ENCODE measurements at regions not wholly inside any gene's neighbourhood (a gene's known extent, or its start where the extent isn't known, plus 50 kb on each side); places are given as distances from the start of the nearest gene placed in this dataset.
A peak's percentile ranks its signal among the peaks of the same experiment; 100 is the strongest.

DNA sequence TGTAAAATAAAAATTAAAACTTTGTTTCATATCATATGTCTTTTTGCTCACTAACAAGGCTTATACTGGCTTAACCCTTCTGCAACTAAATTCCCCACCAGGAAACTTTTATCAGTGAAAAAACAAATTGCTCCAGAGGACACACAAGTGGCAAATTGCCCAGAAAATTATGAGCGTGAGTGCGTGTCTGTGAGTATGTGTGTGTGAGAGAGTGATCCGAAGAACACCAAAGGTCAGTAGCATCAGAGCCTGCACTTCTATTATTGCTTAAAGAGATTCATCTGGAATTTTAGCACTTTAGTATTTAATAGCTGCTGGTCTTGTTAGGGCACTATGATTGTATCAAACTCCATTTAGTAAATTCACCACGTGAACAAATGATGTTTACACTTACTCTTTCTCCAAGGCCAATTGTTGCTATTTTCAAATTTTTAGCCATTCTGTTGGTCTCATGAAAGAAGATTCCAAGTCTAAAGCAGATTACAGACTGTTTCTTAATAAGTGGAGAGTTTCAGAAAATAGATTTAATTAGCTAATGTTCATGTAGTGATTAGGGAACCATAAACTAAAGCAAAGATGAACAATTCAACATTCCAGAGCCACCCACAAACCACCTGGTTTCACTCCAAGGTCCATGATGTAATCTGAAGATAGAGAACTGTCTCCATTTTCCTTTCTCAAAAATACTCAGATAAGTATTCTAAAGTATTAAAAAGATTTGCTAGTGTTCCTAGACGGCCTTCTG, 91.1 kb upstream of the IL12A start:
- DNase-seq (ENCODE audit: low read depth), result peak; percentile 83
- no peak overlapping the region for H3K4me3 ChIP-seq (ENCODE audit: control insufficient read depth, low read depth, low read length)
- TF ChIP-seq, protein P1, sequence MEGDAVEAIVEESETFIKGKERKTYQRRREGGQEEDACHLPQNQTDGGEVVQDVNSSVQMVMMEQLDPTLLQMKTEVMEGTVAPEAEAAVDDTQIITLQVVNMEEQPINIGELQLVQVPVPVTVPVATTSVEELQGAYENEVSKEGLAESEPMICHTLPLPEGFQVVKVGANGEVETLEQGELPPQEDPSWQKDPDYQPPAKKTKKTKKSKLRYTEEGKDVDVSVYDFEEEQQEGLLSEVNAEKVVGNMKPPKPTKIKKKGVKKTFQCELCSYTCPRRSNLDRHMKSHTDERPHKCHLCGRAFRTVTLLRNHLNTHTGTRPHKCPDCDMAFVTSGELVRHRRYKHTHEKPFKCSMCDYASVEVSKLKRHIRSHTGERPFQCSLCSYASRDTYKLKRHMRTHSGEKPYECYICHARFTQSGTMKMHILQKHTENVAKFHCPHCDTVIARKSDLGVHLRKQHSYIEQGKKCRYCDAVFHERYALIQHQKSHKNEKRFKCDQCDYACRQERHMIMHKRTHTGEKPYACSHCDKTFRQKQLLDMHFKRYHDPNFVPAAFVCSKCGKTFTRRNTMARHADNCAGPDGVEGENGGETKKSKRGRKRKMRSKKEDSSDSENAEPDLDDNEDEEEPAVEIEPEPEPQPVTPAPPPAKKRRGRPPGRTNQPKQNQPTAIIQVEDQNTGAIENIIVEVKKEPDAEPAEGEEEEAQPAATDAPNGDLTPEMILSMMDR (conservative IDR thresholded peaks at IDR 0.05; ENCODE audit: control insufficient read depth, insufficient read depth, low read depth, low read length), result no peak

DNA sequence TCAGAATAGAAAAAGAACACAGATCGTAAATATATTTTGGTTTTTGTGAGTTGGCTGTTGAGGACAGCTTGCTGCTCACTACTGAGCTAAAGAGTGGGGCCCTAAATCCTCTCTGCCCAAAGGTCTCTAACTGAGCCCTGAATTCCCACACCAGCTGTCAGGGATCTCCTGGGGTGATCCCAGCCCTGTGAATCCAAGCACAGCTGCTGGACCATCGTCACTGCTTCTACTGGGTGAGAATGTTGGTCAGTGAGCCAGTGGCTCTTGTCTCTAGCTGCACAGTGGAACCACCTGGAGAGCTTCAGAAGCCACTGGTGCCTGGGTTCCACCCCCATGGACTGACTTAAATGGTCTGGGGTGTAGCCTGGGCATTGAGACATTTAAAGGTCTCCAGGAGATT, 90.5 kb upstream of the IL12A start:
- TF ChIP-seq, protein P1 (conservative IDR thresholded peaks at IDR 0.05; ENCODE audit: control insufficient read depth, insufficient read depth, low read depth, low read length), result no peak
- no peak for DNase-seq (ENCODE audit: low read depth)
- no peak overlapping the region for H3K4me3 ChIP-seq (ENCODE audit: control insufficient read depth, low read depth, low read length)

DNA sequence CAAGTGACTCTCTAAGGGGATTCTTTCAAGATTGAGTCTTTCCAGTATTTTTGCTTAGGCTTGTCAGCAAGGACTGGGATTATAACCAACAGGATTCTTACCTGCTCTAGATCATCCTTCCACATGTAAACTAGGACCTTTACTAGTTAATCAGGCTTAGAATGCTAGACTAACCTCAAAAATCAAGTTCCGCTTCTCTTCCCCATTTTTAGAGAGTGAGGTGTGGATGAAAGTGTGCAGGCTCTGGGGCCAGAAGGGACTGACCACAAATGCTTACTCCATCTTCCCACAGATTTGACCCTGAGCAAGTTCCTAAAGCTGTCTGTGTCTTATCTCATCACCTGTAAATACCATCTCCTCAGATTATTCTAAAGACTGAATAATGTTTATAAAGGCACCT, 89.5 kb upstream of the IL12A start:
- no peak for DNase-seq (ENCODE audit: low read depth)
- TF ChIP-seq, protein P1 (conservative IDR thresholded peaks at IDR 0.05; ENCODE audit: control insufficient read depth, insufficient read depth, low read depth, low read length), result no peak

DNA sequence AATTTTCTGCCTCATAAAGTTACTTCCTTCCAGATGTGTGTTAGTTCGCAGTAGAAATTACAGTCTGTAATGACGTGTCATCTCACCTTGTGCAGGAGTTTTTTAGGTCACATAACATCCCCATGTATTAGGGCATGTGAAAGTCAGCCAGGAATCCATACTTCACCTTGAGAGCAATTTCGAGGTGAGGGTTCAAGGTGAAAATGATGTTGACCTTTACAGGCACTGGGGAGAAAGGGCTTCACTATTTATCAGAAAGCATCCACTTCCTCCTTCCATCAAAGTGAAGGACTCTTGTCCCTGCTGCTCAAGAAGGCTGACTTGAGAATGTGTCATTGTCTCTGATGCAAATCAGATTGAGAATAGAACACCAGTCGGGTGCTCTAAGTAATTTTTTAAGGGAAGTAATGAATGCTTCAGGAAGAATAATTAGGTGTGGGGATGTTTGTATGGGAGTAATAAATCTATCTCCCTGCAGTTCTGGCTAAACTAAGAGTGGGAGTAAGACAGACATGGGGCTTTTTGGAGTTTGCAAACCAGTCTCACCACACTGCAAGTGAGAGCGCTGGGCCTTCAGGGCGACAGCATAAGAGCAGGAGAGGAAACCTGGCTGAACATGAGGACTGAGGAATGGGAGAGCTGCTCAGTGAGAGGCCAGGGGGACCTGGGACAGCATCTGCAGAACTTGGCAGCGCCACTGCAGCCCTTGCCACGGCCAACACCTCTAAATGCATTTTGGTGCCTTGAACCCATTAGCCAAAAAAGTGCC, 85.9 kb upstream of the IL12A start:
- H3K4me3 ChIP-seq (ENCODE audit: control insufficient read depth, low read depth, low read length), result no peak overlapping the region
- TF ChIP-seq, protein P1 (conservative IDR thresholded peaks at IDR 0.05; ENCODE audit: control insufficient read depth, insufficient read depth, low read depth, low read length), result no peak
- DNase-seq (ENCODE audit: low read depth), result no peak

More for the DNA sequence above, 89.5 kb upstream of the IL12A start:
- H3K4me3 ChIP-seq (ENCODE audit: control insufficient read depth, low read depth, low read length), result no peak overlapping the region

DNA sequence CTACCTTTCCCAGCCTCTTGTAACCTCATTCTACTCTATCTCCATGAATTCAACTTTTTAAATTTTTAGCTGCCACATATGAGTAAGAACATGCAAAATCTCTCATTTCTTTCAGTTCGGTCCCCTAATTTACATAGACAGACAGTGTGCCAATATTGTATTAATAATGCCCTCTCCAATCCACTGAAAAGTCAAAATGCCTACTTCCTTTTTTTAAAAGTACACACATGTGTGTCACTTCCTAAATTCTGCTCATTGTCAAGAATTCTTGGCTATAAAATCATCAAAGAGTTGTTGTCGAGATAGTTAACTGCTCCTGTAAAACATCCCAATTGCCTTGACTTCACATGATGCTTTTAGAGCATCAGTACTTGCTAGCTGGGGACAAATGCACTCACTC, 84.2 kb upstream of the IL12A start:
- DNase-seq (ENCODE audit: low read depth), result no peak
- TF ChIP-seq, protein P1 (conservative IDR thresholded peaks at IDR 0.05; ENCODE audit: control insufficient read depth, insufficient read depth, low read depth, low read length), result no peak
- H3K4me3 ChIP-seq (ENCODE audit: control insufficient read depth, low read depth, low read length), result no peak overlapping the region

DNA sequence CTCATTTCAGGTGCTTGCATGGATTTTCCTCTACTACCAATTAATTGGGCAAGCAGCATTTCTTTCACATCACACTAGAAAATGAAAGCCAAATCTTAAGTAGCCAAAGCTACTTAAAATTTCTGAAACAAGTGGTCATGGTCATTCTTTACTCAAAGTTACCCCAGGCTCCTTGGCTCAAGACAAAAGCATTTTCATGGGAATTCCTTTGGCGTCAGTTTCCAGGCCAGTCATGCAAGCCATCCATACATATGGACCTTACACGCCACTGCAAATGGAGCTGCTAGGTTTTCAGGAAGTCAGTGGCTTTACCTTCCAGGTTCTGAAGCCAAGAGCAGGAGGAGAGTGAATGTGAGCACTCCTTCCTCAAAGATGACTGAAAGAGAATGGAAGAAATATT, 83.7 kb upstream of the IL12A start:
- no peak overlapping the region for H3K4me3 ChIP-seq (ENCODE audit: control insufficient read depth, low read depth, low read length)
- TF ChIP-seq, protein P1 (conservative IDR thresholded peaks at IDR 0.05; ENCODE audit: control insufficient read depth, insufficient read depth, low read depth, low read length), result no peak
- DNase-seq (ENCODE audit: low read depth), result no peak

Data from fibroblast of mammary gland (primary cell).